GM10248 (cell line): ENCODE measurements at regions not wholly inside any gene's neighbourhood (a gene's known extent, or its start where the extent isn't known, plus 50 kb on each side); places are given as distances from the start of the nearest gene placed in this dataset.

Experiments
- CTCF ChIA-PET: fragments of 300-600 bp; sonication (Branson Sonifier 250); formaldehyde crosslinking; extraction: SDS; loops from one replicate; lab custom pipeline; 2021; ENCODE audit warnings: antibody characterized with exemption; lab: Yijun Ruan, JAX
- POLR2A ChIA-PET: fragments of 350-650 bp; sonication (Branson Sonifier 250); formaldehyde crosslinking; extraction: SDS; loops from one replicate; lab custom pipeline; 2020; ENCODE audit warnings: antibody characterized with exemption; lab: Yijun Ruan, JAX
- DNase-seq: peaks from one replicate; pipeline ENCODE4 v3.0.0; 2012; ENCODE audit errors: extremely low spot score
- TF ChIP-seq, protein P1 (sequence below): IDR thresholded peaks from 2 replicates; pipeline ENCODE4 v1.5.1; 2012; ENCODE audit warnings: mild to moderate bottlenecking, low read depth; ENCODE audit errors: extremely low read depth, missing control alignments, control extremely low read depth

GRCh38 chr3:166085164-166085856 is 248.1 kb upstream of the BCHE start:
- ChIA-PET POLR2A (no interaction called here), CTCF (no interaction called here)
- no peak for DNase-seq
- TF ChIP-seq, protein P1, sequence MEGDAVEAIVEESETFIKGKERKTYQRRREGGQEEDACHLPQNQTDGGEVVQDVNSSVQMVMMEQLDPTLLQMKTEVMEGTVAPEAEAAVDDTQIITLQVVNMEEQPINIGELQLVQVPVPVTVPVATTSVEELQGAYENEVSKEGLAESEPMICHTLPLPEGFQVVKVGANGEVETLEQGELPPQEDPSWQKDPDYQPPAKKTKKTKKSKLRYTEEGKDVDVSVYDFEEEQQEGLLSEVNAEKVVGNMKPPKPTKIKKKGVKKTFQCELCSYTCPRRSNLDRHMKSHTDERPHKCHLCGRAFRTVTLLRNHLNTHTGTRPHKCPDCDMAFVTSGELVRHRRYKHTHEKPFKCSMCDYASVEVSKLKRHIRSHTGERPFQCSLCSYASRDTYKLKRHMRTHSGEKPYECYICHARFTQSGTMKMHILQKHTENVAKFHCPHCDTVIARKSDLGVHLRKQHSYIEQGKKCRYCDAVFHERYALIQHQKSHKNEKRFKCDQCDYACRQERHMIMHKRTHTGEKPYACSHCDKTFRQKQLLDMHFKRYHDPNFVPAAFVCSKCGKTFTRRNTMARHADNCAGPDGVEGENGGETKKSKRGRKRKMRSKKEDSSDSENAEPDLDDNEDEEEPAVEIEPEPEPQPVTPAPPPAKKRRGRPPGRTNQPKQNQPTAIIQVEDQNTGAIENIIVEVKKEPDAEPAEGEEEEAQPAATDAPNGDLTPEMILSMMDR: no peak

DNA sequence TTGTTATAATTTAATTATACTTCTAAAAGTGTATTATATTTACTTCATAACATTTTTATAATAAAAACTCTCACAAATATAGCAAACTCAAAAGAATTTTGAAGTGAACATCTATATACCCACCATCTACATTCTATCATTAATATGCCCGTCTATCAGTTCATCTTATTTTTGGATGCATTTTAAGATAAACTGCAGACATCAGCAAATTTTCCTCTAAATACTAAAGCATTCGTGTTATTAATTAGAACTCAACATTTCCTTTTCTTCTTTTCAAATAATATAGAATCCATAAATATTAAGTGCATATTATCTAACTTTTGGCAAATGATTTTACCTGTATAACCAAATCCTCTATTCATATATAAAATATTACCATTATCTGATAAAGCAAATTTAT is 242.9 kb upstream of the BCHE start:
- POLR2A ChIA-PET: no interaction called here
- TF ChIP-seq, protein P1: no peak
- no peak for DNase-seq

DNA sequence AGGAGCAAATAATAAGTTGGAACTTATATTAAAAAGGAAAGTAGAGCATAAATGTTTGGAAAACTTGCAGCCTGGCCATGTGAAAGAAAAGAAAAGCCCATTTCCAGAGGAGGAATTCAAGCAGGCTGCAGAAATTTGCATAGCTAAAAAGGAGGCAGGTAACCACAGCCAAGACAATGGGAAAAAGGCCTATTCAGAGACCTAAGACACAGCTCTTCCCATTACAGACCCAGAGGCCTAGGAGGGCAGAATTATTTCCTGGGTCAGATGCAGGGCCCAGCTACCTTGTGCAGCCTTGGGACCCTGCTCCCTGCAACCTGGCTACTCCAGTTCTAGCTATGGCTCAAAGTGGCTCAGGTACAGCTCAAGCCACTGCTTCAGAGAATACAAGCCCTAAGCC is 234.6 kb upstream of the BCHE start:
- ChIA-PET CTCF (no interaction called here), POLR2A (no interaction called here)
- TF ChIP-seq, protein P1: no peak
- DNase-seq: no peak

More for the DNA sequence above, 242.9 kb upstream of the BCHE start:
- CTCF ChIA-PET: no interaction called here

DNA sequence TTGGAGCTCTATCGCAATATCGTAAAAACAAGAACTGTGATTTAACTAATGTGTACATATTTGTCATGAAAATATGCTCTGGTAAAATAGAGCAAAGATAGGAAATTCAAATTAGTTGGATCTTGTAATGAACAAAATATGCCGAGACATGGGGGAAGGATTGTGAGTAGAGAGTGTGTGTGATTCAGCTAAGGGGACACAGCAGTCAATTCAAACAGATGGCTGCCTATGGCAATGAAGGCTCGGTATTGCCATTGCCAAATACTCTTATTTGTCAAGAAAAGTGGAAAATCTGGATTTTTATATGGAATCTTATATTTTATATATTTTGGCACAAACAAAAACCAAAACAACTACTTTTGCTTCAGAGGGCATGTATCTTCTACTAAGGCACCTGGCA is 227.3 kb upstream of the BCHE start:
- ChIA-PET POLR2A (no interaction called here), CTCF (no interaction called here)
- TF ChIP-seq, protein P1: no peak
- DNase-seq: no peak

GRCh38 chr3:166060789-166061479 is 223.7 kb upstream of the BCHE start:
- TF ChIP-seq, protein P1: no peak
- CTCF ChIA-PET: no interaction called here
- DNase-seq: no peak
- POLR2A ChIA-PET: no interaction called here

- no peak for DNase-seq
- ChIA-PET CTCF (no interaction called here), POLR2A (no interaction called here)
- TF ChIP-seq, protein P1: no peak
Measured at GRCh38 chr3:166052440-166052839, 215.2 kb upstream of the BCHE start.
